ENCODE measurements at regions not wholly inside any gene's neighbourhood (a gene's known extent, or its start where the extent isn't known, plus 50 kb on each side); places are given as distances from the start of the nearest gene placed in this dataset.
A peak's percentile ranks its signal among the peaks of the same experiment; 100 is the strongest.

DNA sequence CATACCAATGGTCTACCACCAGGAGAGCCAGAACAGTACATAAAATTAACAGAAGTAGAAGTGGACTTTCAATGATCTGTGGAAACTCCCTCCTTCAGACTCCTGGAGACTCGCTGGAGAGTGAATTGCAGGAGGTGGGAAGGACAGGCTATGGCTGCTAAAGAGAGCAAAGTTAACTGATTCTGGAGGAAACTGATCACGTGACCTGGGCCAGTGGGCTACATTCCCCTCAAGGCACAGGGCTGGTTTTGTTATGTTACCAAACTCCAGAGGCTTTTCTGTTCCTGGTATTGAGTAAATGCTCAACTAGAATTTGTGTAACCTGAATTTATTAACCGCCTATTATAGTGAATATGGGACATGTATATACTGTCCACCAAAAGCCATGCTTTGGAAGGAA, 372.6 kb downstream of the MTRR start:
- in situ Hi-C loops (cut with MboI) (no loop called here), intact Hi-C loops (cut with micrococcal nuclease; ENCODE audit: unreplicated experiment) (no loop called here)
- no peaks in the 10 kb centered on the region for H3K79me2 ChIP-seq (ENCODE audit: control insufficient read depth, insufficient read depth, low read length)
- H3K9ac ChIP-seq (ENCODE audit: control insufficient read depth, insufficient read depth, low read length) = no peak overlapping the region
- WGBS (ENCODE audit: insufficient coverage, insufficient replicate concordance, low lambda C conversion rate, missing lambda C conversion rate) = 42% methylated on average over 3 of the region's 3 CpGs
- H3K27me3 ChIP-seq (replicated peaks in 1 of 2; ENCODE audit: control insufficient read depth in 2 of 2, insufficient read depth in 2 of 2, low read length in 1 of 2) = no peaks in the 10 kb centered on the region
- RAD21 ChIA-PET (ENCODE audit: unreplicated experiment) = no interaction called here
- DNase-seq (ENCODE audit: low read depth, low spot score) (no peak), ATAC-seq (no peak), FAIRE-seq (no peak)
- H4K20me1 ChIP-seq (ENCODE audit: control insufficient read depth, insufficient read depth) = no peaks in the 10 kb centered on the region
- no peaks in the 10 kb centered on the region for H3K36me3 ChIP-seq (ENCODE audit: control insufficient read depth in 2 of 2, insufficient read depth in 2 of 2, low read length in 1 of 2)
- TF ChIP-seq SMARCA5 (IDR thresholded peaks at IDR 0.05) (no peak), ZNF274 (IDR thresholded peaks at IDR 0.05; ENCODE audit: insufficient read depth, insufficient read length) (no peak), NR2C1 (IDR thresholded peaks at IDR 0.05) (no peak), PAX5 (IDR thresholded peaks at IDR 0.05; ENCODE audit: borderline replicate concordance, low read depth, low read length) (no peak), STAT3 (IDR thresholded peaks at IDR 0.05; ENCODE audit: low read depth, low read length) (no peak)
- TF ChIP-seq, protein P1, sequence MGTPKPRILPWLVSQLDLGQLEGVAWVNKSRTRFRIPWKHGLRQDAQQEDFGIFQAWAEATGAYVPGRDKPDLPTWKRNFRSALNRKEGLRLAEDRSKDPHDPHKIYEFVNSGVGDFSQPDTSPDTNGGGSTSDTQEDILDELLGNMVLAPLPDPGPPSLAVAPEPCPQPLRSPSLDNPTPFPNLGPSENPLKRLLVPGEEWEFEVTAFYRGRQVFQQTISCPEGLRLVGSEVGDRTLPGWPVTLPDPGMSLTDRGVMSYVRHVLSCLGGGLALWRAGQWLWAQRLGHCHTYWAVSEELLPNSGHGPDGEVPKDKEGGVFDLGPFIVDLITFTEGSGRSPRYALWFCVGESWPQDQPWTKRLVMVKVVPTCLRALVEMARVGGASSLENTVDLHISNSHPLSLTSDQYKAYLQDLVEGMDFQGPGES (IDR thresholded peaks at IDR 0.05) = no peak
- CTCF ChIA-PET = no interaction called here
- no peaks in the 10 kb centered on the region for H3K4me1 ChIP-seq (ENCODE audit: control insufficient read depth, insufficient read depth, low read length)
- H3K27ac ChIP-seq (ENCODE audit: control insufficient read depth, insufficient read depth) = no peak overlapping the region
- no peaks in the 10 kb centered on the region for H3K9me3 ChIP-seq (replicated peaks; ENCODE audit: control insufficient read depth, insufficient read depth, low read length)
- no peak overlapping the region for H3K4me2 ChIP-seq (ENCODE audit: control insufficient read depth, insufficient read depth)
- H2AFZ ChIP-seq (ENCODE audit: control insufficient read depth, low read depth, low read length) = no peak overlapping the region
- no peak overlapping the region for H3K4me3 ChIP-seq
- POLR2A ChIA-PET = no interaction called here
- SMC1A ChIA-PET (ENCODE audit: uncharacterized antibody, unreplicated experiment) = no interaction called here
- no TSS peak for BruUV-seq (replicated peaks)

DNA sequence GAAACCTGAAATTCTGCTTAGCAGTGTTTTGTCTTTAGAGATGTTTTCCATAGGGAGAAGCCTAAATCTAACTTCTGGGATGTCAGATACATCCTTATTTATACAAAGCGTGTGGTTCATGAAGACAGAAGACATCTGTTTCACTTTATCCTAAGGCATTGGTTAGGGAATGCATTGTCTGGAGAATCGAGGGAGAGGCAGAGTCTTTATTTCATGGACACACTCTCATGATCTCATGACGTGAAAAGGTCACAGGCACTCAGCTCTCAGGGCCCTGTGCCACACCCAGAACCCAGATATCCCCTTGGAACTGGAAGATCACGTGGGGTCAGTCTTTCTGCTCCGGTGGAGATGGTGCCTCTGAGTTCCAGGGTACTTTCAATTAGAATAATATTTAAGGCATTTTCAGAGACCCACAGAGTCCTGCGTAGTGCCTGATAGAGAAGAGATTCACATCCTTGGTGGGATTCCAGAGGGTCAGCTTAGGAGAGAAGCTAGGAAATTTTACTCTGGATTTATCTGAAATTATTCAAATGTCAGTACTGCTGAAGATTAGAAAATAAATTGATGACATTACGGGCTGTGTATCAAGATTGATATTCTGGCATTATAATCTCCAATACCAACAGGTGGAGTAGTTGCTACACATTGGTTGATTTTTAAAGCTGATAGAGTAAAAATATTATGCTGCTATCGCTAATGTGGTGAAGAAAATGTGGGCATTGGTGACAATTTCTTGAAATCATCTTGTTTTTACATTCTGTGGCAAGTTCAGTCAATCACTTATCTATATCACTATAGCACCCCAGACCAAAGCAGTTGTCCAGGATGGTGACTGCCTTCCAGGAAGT, 378.3 kb downstream of the MTRR start:
- POLR2A ChIA-PET = no interaction called here
- no peak for DNase-seq (ENCODE audit: low read depth, low spot score)
- no peaks in the 10 kb centered on the region for H3K9me3 ChIP-seq (replicated peaks; ENCODE audit: control insufficient read depth, insufficient read depth, low read length)
- intact Hi-C loops (cut with micrococcal nuclease; ENCODE audit: unreplicated experiment) (no loop called here), in situ Hi-C loops (cut with MboI) (no loop called here)
- H3K27ac ChIP-seq (ENCODE audit: control insufficient read depth, insufficient read depth) = no peak overlapping the region
- no peaks in the 10 kb centered on the region for H3K4me1 ChIP-seq (ENCODE audit: control insufficient read depth, insufficient read depth, low read length)
- no peaks in the 10 kb centered on the region for H4K20me1 ChIP-seq (ENCODE audit: control insufficient read depth, insufficient read depth)
- RAD21 ChIA-PET (ENCODE audit: unreplicated experiment) = interaction anchor here (0.6 kb wide), 1 partner anchor 1445 kb away, joined by 4 read pairs; no protein-coding TSS in a partner anchor
- H3K4me3 ChIP-seq = no peak overlapping the region
- H3K4me2 ChIP-seq (ENCODE audit: control insufficient read depth, insufficient read depth) = no peak overlapping the region
- WGBS (ENCODE audit: insufficient coverage, insufficient replicate concordance, low lambda C conversion rate, missing lambda C conversion rate) = 15% methylated on average over 8 of the region's 8 CpGs
- H2AFZ ChIP-seq (ENCODE audit: control insufficient read depth, low read depth, low read length) = no peak overlapping the region
- no peak for FAIRE-seq
- H3K36me3 ChIP-seq (ENCODE audit: control insufficient read depth in 2 of 2, insufficient read depth in 2 of 2, low read length in 1 of 2) = no peaks in the 10 kb centered on the region
- ATAC-seq = no peak
- peak; percentile 31; the same call in 1 of the 2 replicates for TF ChIP-seq RAD21 (IDR thresholded peaks at IDR 0.05; ENCODE audit: insufficient read depth, low read depth, low read length)
- TF ChIP-seq, protein P2, sequence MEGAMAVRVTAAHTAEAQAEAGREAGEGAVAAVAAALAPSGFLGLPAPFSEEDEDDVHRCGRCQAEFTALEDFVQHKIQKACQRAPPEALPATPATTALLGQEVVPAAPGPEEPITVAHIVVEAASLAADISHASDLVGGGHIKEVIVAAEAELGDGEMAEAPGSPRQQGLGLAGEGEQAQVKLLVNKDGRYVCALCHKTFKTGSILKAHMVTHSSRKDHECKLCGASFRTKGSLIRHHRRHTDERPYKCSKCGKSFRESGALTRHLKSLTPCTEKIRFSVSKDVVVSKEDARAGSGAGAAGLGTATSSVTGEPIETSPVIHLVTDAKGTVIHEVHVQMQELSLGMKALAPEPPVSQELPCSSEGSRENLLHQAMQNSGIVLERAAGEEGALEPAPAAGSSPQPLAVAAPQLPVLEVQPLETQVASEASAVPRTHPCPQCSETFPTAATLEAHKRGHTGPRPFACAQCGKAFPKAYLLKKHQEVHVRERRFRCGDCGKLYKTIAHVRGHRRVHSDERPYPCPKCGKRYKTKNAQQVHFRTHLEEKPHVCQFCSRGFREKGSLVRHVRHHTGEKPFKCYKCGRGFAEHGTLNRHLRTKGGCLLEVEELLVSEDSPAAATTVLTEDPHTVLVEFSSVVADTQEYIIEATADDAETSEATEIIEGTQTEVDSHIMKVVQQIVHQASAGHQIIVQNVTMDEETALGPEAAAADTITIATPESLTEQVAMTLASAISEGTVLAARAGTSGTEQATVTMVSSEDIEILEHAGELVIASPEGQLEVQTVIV (IDR thresholded peaks at IDR 0.05; ENCODE audit: borderline replicate concordance, partially characterized antibody) = no peak
- no peak for TF ChIP-seq KDM1A (IDR thresholded peaks at IDR 0.05; ENCODE audit: borderline replicate concordance)
- no peaks in the 10 kb centered on the region for H3K79me2 ChIP-seq (ENCODE audit: control insufficient read depth, insufficient read depth, low read length)
- no TSS peak for BruUV-seq (replicated peaks)
- SMC1A ChIA-PET (ENCODE audit: uncharacterized antibody, unreplicated experiment) = no interaction called here
- CTCF ChIA-PET = no interaction called here
- H3K9ac ChIP-seq (ENCODE audit: control insufficient read depth, insufficient read depth, low read length) = no peak overlapping the region
- no peaks in the 10 kb centered on the region for H3K27me3 ChIP-seq (replicated peaks in 1 of 2; ENCODE audit: control insufficient read depth in 2 of 2, insufficient read depth in 2 of 2, low read length in 1 of 2)

All from GM12878 (cell line).